ENCODE measurements at regions not wholly inside any gene's neighbourhood (a gene's known extent, or its start where the extent isn't known, plus 50 kb on each side); places are given as distances from the start of the nearest gene placed in this dataset.

GRCh38 chr7:18154726-18155125, 127.1 kb upstream of the PRPS1L1 start:
- no peak for DNase-seq

GRCh38 chr7:18157233-18157632, 129.6 kb upstream of the PRPS1L1 start:
- DNase-seq, result no peak

DNA sequence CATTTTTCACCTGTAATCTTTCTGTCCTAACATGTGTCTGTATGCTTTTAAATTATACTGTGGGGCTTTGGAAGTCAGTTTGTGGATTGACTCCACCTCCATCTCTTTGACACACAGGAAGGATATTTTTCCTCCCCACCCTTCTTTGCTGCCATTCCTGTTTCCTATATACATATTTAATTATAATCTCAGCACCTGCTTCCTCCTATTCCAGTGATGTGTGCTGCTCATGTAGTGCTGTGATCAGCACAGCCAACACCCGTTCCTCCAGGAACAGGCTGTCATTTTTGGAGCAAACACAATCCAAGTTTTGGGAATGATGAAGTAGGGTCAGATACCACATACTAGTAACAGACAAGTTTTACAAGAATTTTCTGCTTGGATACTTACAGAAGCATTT, 135.0 kb upstream of the PRPS1L1 start:
- DNase-seq, result no peak

DNA sequence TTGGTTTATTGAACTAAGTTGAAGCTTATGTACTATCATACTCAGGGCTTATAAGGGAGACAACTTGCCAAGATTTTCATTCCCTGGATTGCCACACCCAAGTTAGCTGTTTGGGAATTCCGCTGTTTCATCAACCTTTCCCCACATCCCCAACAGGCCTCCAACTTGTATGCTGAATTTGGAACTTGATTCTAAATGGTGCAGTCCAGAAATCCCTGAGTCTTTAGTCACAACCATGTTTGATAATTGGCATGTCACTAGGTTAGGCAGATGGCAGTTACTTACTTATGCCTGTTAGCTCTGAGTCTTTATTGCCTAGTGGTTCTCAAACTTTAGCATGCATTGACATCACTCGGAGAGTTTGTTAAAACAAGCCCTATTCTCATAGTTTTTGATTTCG, 135.4 kb upstream of the PRPS1L1 start:
- DNase-seq, result no peak

- DNase-seq, result no peak
Observed at GRCh38 chr7:18165166-18165565, 137.5 kb upstream of the PRPS1L1 start.

DNA sequence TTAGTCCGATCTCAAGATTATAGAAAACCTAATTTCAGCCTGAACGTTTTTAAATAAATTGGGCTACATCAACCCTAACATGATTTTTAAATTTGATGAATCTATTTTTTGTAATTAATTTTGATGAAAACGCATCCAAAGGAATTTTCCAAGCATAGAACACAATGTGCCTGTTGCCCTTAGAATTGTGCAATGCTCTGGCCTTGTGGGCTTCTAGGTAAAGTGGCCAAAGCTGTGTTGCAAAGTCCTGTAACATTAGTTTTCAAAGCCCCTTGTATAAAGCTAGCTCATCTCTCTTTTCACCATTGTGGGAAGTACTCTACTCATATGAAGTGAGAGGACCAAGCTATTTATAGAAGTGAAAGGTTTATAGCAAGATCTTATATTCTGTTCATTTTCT, 138.4 kb upstream of the PRPS1L1 start:
- no peak for DNase-seq

GRCh38 chr7:18167815-18168214, 140.2 kb upstream of the PRPS1L1 start:
- no peak for DNase-seq

DNA sequence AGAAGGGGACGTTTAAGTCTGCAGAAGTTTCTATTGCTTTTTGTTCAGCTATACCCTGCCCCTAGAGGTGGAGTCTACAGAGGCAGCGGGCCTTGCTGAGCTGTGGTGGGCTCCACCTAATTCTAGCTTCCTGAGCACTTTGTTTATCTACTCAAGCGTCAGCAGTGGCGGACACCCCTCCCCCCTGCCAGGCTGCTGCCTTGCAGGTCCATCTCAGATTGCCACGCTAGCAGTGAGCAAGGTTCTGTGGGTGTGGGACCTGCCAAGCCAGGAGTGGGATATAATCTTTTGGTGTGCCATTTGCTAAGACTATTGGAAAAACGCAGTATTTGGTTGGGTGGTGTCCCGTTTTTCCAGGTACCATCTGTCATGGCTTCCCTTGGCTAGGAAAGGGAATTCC, 147.3 kb upstream of the PRPS1L1 start:
- no peak for DNase-seq

- DNase-seq, result no peak
Observed at GRCh38 chr7:18175801-18176450, 148.3 kb upstream of the PRPS1L1 start.

DNA sequence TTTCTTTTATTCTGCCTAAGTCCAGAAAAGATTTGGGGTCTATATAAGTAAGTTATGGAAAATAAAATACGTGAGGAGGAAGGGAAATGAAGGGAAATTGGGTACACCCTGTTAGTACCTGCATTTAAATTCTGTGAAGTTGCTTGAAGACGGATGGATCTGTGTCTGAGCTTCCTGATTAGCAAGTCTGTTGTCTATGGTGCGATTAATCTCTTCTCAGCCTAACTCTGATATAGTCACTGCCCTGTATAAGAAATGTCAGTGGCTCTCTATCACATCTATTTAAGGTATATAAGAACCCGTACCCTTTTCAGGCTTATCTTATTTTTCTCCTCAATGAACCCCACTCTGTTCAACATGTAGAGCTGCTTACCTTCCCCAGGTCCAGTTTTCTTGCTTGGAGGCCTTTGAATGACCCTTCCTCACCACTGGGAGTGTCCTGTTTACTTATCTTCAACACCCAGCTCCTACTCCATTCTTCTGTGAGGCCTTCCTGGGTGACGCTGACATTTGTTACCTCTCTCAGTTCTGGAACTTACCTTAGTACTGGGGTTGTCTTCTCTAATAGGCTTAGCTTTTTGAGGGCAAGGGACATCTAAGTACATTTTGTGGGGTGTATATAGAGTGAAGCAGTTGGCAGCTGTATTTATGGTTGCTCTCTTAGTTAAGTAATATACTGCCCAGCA, 149.6 kb upstream of the PRPS1L1 start:
- DNase-seq, result no peak

- DNase-seq, result no peak
Observed at GRCh38 chr7:18177815-18178660, 150.4 kb upstream of the PRPS1L1 start.

DNA sequence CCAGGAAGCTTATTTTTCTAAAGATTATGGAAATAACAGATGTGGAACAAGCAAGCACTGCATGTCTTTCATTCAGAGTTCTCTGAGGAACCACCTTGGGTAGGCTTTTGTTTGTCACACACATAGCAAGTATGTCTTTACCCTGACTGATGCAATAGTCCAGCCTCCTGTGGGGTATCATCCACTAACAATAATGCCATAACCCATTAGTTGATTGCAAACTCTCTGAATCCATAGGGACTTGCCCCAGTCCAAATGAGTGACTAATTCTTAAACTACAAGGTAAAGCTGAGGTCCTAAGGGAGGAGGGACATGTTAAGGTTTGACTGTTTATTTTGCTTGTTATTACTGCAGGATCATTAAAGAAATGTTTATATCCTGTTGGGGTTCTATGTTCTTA, 151.4 kb upstream of the PRPS1L1 start:
- DNase-seq, result no peak

DNA sequence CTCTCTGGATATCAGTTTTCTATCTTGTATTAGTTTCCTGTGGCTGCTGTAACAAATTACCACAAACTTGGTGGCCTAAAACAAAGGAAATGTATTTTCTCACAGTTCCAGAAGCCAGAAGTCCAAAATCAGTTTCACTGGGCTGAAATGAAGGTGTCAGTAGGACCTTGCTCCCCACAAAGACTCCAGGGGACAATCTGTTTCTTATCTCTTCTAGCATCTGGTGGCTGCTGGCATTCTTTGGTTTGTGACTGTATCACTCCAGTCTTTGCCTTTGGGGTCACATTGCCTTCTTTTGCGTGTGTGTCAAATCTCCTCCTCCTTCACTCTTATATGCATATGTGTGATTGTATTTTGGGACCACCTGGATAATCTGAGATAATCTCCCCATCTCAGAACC, 153.0 kb upstream of the PRPS1L1 start:
- no peak for DNase-seq

DNA sequence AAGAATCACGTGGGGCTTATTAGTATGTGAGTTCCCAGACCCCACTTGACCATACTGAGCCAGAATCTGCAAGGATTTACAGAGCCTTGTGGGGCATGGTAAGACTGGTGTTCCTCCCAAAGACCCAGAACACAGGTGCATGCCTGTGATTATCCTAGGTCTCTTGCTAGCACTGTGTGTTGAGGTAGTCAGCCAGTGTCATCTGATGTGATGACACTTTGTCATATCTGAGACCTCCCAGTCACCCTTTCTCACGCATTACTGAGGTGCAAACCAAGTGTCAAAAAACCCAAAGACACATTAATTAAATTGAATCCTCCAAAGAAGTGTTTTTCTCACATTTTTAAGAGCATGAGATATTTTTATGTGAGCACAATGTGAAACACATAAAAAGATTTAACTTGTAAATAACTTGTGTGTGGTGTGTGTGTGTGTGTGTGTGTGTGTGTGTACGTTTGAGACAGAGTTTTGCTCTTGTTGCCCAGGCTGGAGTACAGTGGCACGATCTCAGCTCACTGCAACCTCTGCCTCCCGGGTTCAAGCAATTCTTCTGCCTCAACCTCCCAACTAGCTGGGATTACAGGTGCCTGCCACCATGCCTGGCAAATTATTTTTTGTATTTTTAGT, 162.0 kb upstream of the PRPS1L1 start:
- DNase-seq, result no peak

DNA sequence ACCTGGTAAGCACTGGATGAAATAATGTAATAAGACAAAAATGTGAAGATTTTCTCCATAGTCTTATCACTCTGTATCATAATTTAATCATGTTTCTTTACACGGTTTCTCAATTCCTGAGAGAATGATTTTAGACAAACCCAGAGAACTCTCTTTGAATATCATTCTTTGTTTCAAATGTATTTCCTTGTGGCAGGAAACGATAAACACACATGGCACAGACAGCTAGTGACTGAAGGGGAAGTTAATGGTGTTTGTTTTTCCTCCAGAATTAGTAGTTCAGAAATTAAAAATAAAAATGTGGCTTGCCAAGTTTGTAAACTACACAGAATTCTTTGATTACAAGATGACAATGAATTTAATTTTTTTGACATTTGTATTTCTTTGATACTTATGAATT, 163.7 kb upstream of the PRPS1L1 start:
- DNase-seq, result no peak

GRCh38 chr7:18191862-18192625, 164.4 kb upstream of the PRPS1L1 start:
- DNase-seq, result no peak

DNA sequence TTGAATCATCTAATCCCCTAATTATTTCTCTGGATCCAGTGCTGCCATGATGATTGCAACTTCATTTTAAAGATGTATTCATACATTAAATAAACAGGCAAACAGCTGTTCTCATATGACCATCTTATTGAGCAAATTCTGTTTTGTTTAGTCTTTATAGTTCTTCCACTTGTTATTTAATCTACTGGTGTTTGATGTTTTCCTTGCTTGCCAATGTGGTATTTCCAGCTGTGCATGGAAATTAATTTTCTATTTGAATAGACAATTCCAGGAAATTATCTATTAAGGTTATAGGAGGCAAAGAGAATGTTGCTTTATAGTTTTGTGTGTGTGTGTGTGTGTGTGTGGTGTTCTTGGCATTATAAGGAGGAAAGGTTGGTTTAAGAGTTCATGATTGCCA, 167.0 kb upstream of the PRPS1L1 start:
- DNase-seq, result no peak

DNA sequence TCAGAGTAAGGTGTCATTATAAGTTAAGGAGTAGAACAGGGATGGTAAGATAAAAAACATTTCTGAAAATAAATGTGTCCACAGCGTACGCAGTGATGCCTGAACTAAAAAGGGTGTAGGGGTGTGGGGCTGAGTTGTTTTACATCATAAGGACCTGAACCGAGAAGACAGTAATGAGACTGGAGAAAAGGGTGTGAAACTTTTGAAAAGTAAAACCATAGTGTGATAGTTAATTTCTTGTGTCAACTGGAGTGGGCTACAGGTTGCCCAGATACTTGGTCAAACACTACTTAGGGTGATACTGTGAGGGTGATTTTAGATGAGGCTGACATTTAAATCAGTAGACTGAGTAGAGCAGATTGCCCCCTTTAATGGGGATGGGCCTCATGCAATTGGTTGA, 169.0 kb upstream of the PRPS1L1 start:
- DNase-seq, result no peak

- DNase-seq, result no peak
Observed at GRCh38 chr7:18198868-18199267, 171.2 kb upstream of the PRPS1L1 start.

- no peak for DNase-seq
Observed at GRCh38 chr7:18200266-18200665, 172.6 kb upstream of the PRPS1L1 start.

DNA sequence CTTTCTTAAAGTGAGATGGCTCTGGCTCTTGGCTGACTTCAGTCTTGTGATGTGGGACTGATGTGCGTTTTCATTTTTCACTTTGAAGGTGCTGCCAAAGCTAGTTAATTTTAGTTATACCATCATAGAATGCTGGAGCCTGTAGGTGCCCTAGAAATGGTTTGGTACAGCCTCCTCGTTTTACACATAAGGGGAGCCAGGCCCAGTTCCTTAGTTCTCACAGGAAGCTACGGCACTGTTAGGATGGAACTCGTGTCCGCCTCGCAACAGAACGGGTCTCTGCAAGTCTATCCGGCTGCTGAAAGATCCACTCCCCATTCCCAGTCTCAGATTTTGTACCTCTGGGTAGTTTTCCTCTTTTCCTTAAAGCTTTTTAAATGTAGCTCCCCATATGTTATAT, 173.2 kb upstream of the PRPS1L1 start:
- no peak for DNase-seq

DNA sequence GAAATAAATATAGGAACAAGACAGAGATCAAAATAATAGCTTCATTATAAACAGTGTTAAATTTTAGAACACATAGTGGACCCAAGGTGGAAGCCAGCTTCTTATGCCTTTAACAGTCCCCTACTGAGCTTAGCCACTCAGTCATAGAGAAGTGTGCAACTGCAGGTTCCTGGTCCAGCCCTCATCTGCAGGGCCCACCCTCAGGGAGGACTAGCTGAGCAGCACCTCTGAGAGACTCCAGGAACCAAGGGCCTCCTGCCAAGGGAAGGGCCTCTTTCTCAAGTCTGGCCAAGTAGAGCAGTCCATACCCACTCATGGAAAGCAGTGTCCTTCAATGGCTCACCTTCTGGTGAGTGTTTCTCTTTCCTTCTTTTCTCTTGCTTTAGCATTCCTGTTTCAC, 173.7 kb upstream of the PRPS1L1 start:
- no peak for DNase-seq
